ENCODE measurements at regions not wholly inside any gene's neighbourhood (a gene's known extent, or its start where the extent isn't known, plus 50 kb on each side); places are given as distances from the start of the nearest gene placed in this dataset.

GRCh38 chr22:48662476-48663135, 1165.1 kb downstream of the BRD1 start:
- no peak for TF ChIP-seq CTCF (IDR thresholded peaks at IDR 0.05; ENCODE audit: low read length)
- no peak for TF ChIP-seq EZH2 (optimal IDR thresholded peaks at IDR 0.05; ENCODE audit: low read depth, low read length)
- no peak for TF ChIP-seq EZH2phosphoT487 (IDR thresholded peaks at IDR 0.05; ENCODE audit: low read length)

Measured in MM.1S (cell line).